Thyroid gland (tissue), 4 donors: ENCODE measurements at regions not wholly inside any gene's neighbourhood (a gene's known extent, or its start where the extent isn't known, plus 50 kb on each side); places are given as distances from the start of the nearest gene placed in this dataset.

Source experiments
- DNase-seq, 2 donors: peaks; one replicate each; pipeline ENCODE4 v3.0.0-alpha.2; 2019
- H3K27ac ChIP-seq, 3 donors: fragments of 200-600 bp; sonication (generic); 1 replicate in 2 of 3; 2 replicates in 1 of 3; pipeline ENCODE4 v1.5.1; 2016 to 2019; ENCODE audit warnings: mild to moderate bottlenecking in 1 of 3, moderate library complexity in 1 of 3
- H3K27me3 ChIP-seq: fragments of 200-600 bp; sonication (generic); one replicate; pipeline ENCODE4 v1.5.1; 2019
- H3K36me3 ChIP-seq, 2 donors: fragments of 200-600 bp; sonication (generic); one replicate each; pipeline ENCODE4 v1.5.1; 2016 to 2019
- H3K4me1 ChIP-seq, 2 donors: fragments of 200-600 bp; sonication (generic); one replicate each; pipeline ENCODE4 v1.5.1; 2017 to 2019
- H3K4me3 ChIP-seq, 3 donors: fragments of 200-600 bp; sonication (generic); replicated peaks in 1 of 3; 1 replicate in 2 of 3; 2 replicates in 1 of 3; pipeline ENCODE4 v1.5.1; 2016; ENCODE audit warnings: mild to moderate bottlenecking in 1 of 3
- H3K9me3 ChIP-seq: fragments of 200-600 bp; sonication (generic); one replicate; pipeline ENCODE4 v1.5.1; 2017
- CTCF ChIP-seq, 6 experiments: fragments of 200-600 bp in 3 of 6; fragments of 450-650 bp in 3 of 6; sonication (generic) in 3 of 6; IDR thresholded peaks; one replicate each; pipeline ENCODE4 v1.5.1; 2016 to 2019; ENCODE audit warnings: antibody characterized with exemption in 6 of 6, mild to moderate bottlenecking in 2 of 6, inconsistent platforms in 1 of 6, moderate library complexity in 1 of 6
- POLR2A ChIP-seq, 2 donors: fragments of 450-650 bp; IDR thresholded peaks; one replicate each; pipeline ENCODE4 v1.6.1; 2017; ENCODE audit warnings: antibody characterized with exemption in 2 of 2, mild to moderate bottlenecking in 2 of 2, moderate library complexity in 1 of 2
- WGBS, 2 donors: methylation state at CpG; one replicate each; pipeline ENCODE4 v1.1.5; 2017; 5-methylcytosine and 5-hydroxymethylcytosine counted together
- intact Hi-C: fragments of 100-400 bp; cut with DNase I; formaldehyde crosslinking; loops from one replicate; pipeline ENCODE4 v1.15.1; 2023

GRCh38 chr5:147061431-147061830 is 173.4 kb upstream of the STK32A start:
- DNase-seq: no peak
- Histone ChIP-seq H3K27me3 (no peaks in the 10 kb centered on the region), H3K4me1 (peaks cover 7 to 19% of the 10 kb centered on the region in 2 donors), H3K27ac (no peak overlapping the region), H3K9me3 (no peaks in the 10 kb centered on the region), H3K4me3 (no peak overlapping the region), H3K36me3 (no peaks in the 10 kb centered on the region)
- WGBS, 2 donors: 69 to 80% methylated on average over 4 of the region's 4 CpGs
- intact Hi-C loops: no loop called here
- TF ChIP-seq POLR2A (IDR thresholded peaks at IDR 0.05) (no peak), CTCF (IDR thresholded peaks at IDR 0.05) (no peak)

- H3K4me1 ChIP-seq: peaks cover 7 to 11% of the 10 kb centered on the region in 2 donors
- 76 to 93% methylated on average over 4 of the region's 4 CpGs for WGBS, 2 donors
- H3K27ac ChIP-seq: no peak overlapping the region
- H3K4me3 ChIP-seq: no peak overlapping the region
- DNase-seq: no peak
- no peak for TF ChIP-seq CTCF (IDR thresholded peaks at IDR 0.05)
- TF ChIP-seq POLR2A (IDR thresholded peaks at IDR 0.05): no peak
- H3K36me3 ChIP-seq: no peaks in the 10 kb centered on the region
- intact Hi-C loops: no loop called here
- H3K9me3 ChIP-seq: no peaks in the 10 kb centered on the region
- no peaks in the 10 kb centered on the region for H3K27me3 ChIP-seq
Measured at GRCh38 chr5:147062427-147062826, 172.4 kb upstream of the STK32A start.

GRCh38 chr5:147063943-147064342 is 170.9 kb upstream of the STK32A start:
- Histone ChIP-seq H3K27me3 (no peaks in the 10 kb centered on the region), H3K4me1 (peaks cover 7 to 11% of the 10 kb centered on the region in 2 donors), H3K4me3 (no peak overlapping the region), H3K36me3 (no peaks in the 10 kb centered on the region), H3K9me3 (no peaks in the 10 kb centered on the region), H3K27ac (no peak overlapping the region)
- intact Hi-C loops: no loop called here
- TF ChIP-seq POLR2A (IDR thresholded peaks at IDR 0.05) (no peak), CTCF (IDR thresholded peaks at IDR 0.05) (no peak)
- 75 to 83% methylated on average over 2 of the region's 2 CpGs for WGBS, 2 donors
- DNase-seq: no peak

- no peak for TF ChIP-seq POLR2A (IDR thresholded peaks at IDR 0.05)
- no peak for TF ChIP-seq CTCF (IDR thresholded peaks at IDR 0.05)
- Histone ChIP-seq H3K4me1 (peaks cover 7 to 11% of the 10 kb centered on the region in 2 donors), H3K36me3 (no peaks in the 10 kb centered on the region), H3K4me3 (no peak overlapping the region), H3K27ac (no peak overlapping the region), H3K9me3 (no peaks in the 10 kb centered on the region), H3K27me3 (no peaks in the 10 kb centered on the region)
- DNase-seq: no peak
- intact Hi-C loops: no loop called here
- 87 to 88% methylated on average over 1 of the region's 1 CpG for WGBS, 2 donors
Measured at GRCh38 chr5:147065071-147065470, 169.8 kb upstream of the STK32A start.

GRCh38 chr5:147068998-147069397 is 165.8 kb upstream of the STK32A start:
- H3K4me1 ChIP-seq: no peaks in the 10 kb centered on the region
- WGBS, 2 donors: 70 to 79% methylated on average over 4 of the region's 4 CpGs
- no peak for DNase-seq
- no peak overlapping the region for H3K4me3 ChIP-seq
- TF ChIP-seq POLR2A (IDR thresholded peaks at IDR 0.05): no peak
- TF ChIP-seq CTCF (IDR thresholded peaks at IDR 0.05): no peak
- H3K27ac ChIP-seq: no peak overlapping the region
- no peaks in the 10 kb centered on the region for H3K9me3 ChIP-seq
- intact Hi-C loops: no loop called here
- H3K27me3 ChIP-seq: no peaks in the 10 kb centered on the region
- no peaks in the 10 kb centered on the region for H3K36me3 ChIP-seq
